IMR-90 (cell line): ENCODE measurements at regions not wholly inside any gene's neighbourhood (a gene's known extent, or its start where the extent isn't known, plus 50 kb on each side); places are given as distances from the start of the nearest gene placed in this dataset.

Experiments
- ATAC-seq: fragments of 200-7000 bp; cut with Tn5 transposase; 2 replicates; pipeline ENCODE4 v1.9.1; 2020; ENCODE audit warnings: low read depth, mild to moderate bottlenecking, moderate library complexity
- BruUV-seq: library from RNA; stranded (reverse); fragments of 400-500 nt; replicated peaks from 2 replicates; lab custom pipeline; 2021; lab: Mats Ljungman, UMichigan
- CTCF ChIA-PET: fragments of 300-600 bp; formaldehyde crosslinking; extraction: SDS; loops from one replicate; lab custom pipeline; 2021; ENCODE audit warnings: antibody characterized with exemption; lab: Yijun Ruan, JAX
- POLR2A ChIA-PET: fragments of 300-600 bp; sonication (Branson Sonifier 250); formaldehyde crosslinking; loops from one replicate; lab custom pipeline; 2022; ENCODE audit warnings: antibody characterized with exemption; ENCODE audit not compliant: unreplicated experiment; lab: Charles Lee
- DNase-seq: peaks from one replicate; pipeline ENCODE4 v3.0.0; 2013
- H2AFZ ChIP-seq: replicated peaks from 2 replicates; pipeline ENCODE3; 2013; ENCODE audit warnings: low read length, mild to moderate bottlenecking; ENCODE audit not compliant: poor library complexity
- H2AK5ac ChIP-seq: 2 replicates; pipeline ENCODE4 v1.6.1; 2013; ENCODE audit warnings: low read depth, low read length, inconsistent platforms
- H2AK9ac ChIP-seq: replicated peaks from 2 replicates; pipeline ENCODE3; 2013; ENCODE audit warnings: mild to moderate bottlenecking, low read depth, low read length, moderate library complexity; ENCODE audit not compliant: poor library complexity
- H2BK120ac ChIP-seq: 2 replicates; pipeline ENCODE4 v1.6.1; 2013; ENCODE audit warnings: low read depth, low read length, inconsistent platforms
- H2BK15ac ChIP-seq: 3 replicates; pipeline ENCODE4 v1.6.1; 2013; ENCODE audit warnings: low read depth, low read length, inconsistent platforms
- H2BK20ac ChIP-seq: 2 replicates; pipeline ENCODE4 v1.6.1; 2013; ENCODE audit warnings: low read depth, mild to moderate bottlenecking, inconsistent platforms, low read length, moderate library complexity
- H2BK5ac ChIP-seq: 2 replicates; pipeline ENCODE4 v1.6.1; 2013; ENCODE audit warnings: mild to moderate bottlenecking, low read depth, low read length, inconsistent platforms; ENCODE audit not compliant: poor library complexity, severe bottlenecking
- H3K14ac ChIP-seq: replicated peaks from 2 replicates; pipeline ENCODE4 v1.6.1; 2013; ENCODE audit warnings: low read depth, low read length, inconsistent platforms
- H3K18ac ChIP-seq: 2 replicates; pipeline ENCODE4 v1.6.1; 2013; ENCODE audit warnings: low read depth, low read length, control low read depth
- H3K23ac ChIP-seq: 2 replicates; pipeline ENCODE4 v1.6.1; 2013; ENCODE audit warnings: low read depth, low read length, inconsistent platforms
- H3K27ac ChIP-seq: 2 replicates; pipeline ENCODE4 v1.5.1; 2013; ENCODE audit warnings: mild to moderate bottlenecking, control low read depth, low read length; ENCODE audit not compliant: insufficient read depth
- H3K27me3 ChIP-seq: 2 replicates; pipeline ENCODE4 v1.6.1; 2013; ENCODE audit warnings: low read length; ENCODE audit not compliant: control insufficient read depth, insufficient read depth
- H3K36me3 ChIP-seq: 2 replicates; pipeline ENCODE4 v1.6.1; 2013; ENCODE audit warnings: low read length, mixed read lengths; ENCODE audit not compliant: control insufficient read depth, insufficient read depth
- H3K4ac ChIP-seq: 2 replicates; pipeline ENCODE4 v1.6.1; 2013; ENCODE audit warnings: low read depth, low read length, inconsistent platforms
- H3K4me1 ChIP-seq: 2 replicates; pipeline ENCODE4 v1.6.1; 2013; ENCODE audit warnings: low read length, mixed read lengths; ENCODE audit not compliant: control insufficient read depth, insufficient read depth
- H3K4me2 ChIP-seq: 2 replicates; pipeline ENCODE4 v1.6.1; 2013; ENCODE audit warnings: low read depth, mild to moderate bottlenecking, control low read depth, low read length, moderate library complexity
- H3K4me3 ChIP-seq: 2 replicates; pipeline ENCODE4 v1.5.1; 2013; ENCODE audit warnings: low read depth, mild to moderate bottlenecking, control low read depth, low read length, moderate library complexity; ENCODE audit not compliant: insufficient read depth
- H3K56ac ChIP-seq: 2 replicates; pipeline ENCODE4 v1.6.1; 2013; ENCODE audit warnings: low read length, inconsistent platforms; ENCODE audit not compliant: insufficient read depth; ENCODE audit errors: extremely low read depth
- H3K79me1 ChIP-seq, 2 experiments: 2 replicates each; pipeline ENCODE4 v1.6.1; 2013; ENCODE audit warnings: low read length in 2 of 2, inconsistent platforms in 1 of 2, low read depth in 1 of 2
- H3K9ac ChIP-seq: 2 replicates; pipeline ENCODE4 v1.6.1; 2013; ENCODE audit warnings: low read depth, low read length, control low read depth
- H3K9me1 ChIP-seq: 2 replicates; pipeline ENCODE4 v1.6.1; 2013; ENCODE audit warnings: low read length, inconsistent platforms; ENCODE audit not compliant: insufficient read depth
- H3K9me3 ChIP-seq: 2 replicates; pipeline ENCODE4 v1.6.1; 2013; ENCODE audit warnings: low read length; ENCODE audit not compliant: control insufficient read depth, insufficient read depth
- H4K20me1 ChIP-seq: 2 replicates; pipeline ENCODE4 v1.6.1; 2013; ENCODE audit warnings: low read length, inconsistent platforms; ENCODE audit not compliant: insufficient read depth
- H4K5ac ChIP-seq: 2 replicates; pipeline ENCODE4 v1.6.1; 2013; ENCODE audit warnings: mild to moderate bottlenecking, low read depth, low read length, control low read depth
- H4K8ac ChIP-seq, 2 experiments: 2 replicates each; pipeline ENCODE4 v1.6.1; 2013; ENCODE audit warnings: low read depth in 2 of 2, low read length in 2 of 2, control low read depth in 1 of 2, inconsistent platforms in 1 of 2
- H4K91ac ChIP-seq: 2 replicates; pipeline ENCODE4 v1.6.1; 2013; ENCODE audit warnings: low read depth, low read length, inconsistent platforms; ENCODE audit not compliant: insufficient read depth
- BHLHE40 ChIP-seq: fragments of 150-350 bp; IDR thresholded peaks from 2 replicates; pipeline ENCODE4 v1.6.1; 2016; ENCODE audit warnings: mild to moderate bottlenecking, low read depth, low read length
- CEBPB ChIP-seq: IDR thresholded peaks from 2 replicates; pipeline ENCODE4 v1.6.1; 2012; ENCODE audit warnings: low read depth, low read length, improper control_type of control experiment
- CHD1 ChIP-seq: IDR thresholded peaks from 2 replicates; pipeline ENCODE4 v1.6.1; 2012; ENCODE audit warnings: low read depth, low read length, improper control_type of control experiment
- CTCF ChIP-seq: conservative IDR thresholded peaks from 2 replicates; pipeline ENCODE4 v1.5.1; 2012; ENCODE audit warnings: mild to moderate bottlenecking, low read depth, low read length, improper control_type of control experiment
- ELK1 ChIP-seq: fragments of 150-350 bp; IDR thresholded peaks from 2 replicates; pipeline ENCODE4 v1.6.1; 2016; ENCODE audit warnings: low read depth, mild to moderate bottlenecking, low read length, moderate library complexity, borderline replicate concordance
- FOS ChIP-seq: fragments of 150-350 bp; IDR thresholded peaks from 2 replicates; pipeline ENCODE4 v1.6.1; 2016; ENCODE audit warnings: low read depth, low read length
- MAFK ChIP-seq: IDR thresholded peaks from 2 replicates; pipeline ENCODE4 v1.6.1; 2012; ENCODE audit warnings: low read depth, low read length, improper control_type of control experiment
- MAZ ChIP-seq: IDR thresholded peaks from 2 replicates; pipeline ENCODE4 v1.6.1; 2012; ENCODE audit warnings: low read depth, mild to moderate bottlenecking, low read length, improper control_type of control experiment, moderate library complexity, borderline replicate concordance
- MXI1 ChIP-seq: IDR thresholded peaks from 2 replicates; pipeline ENCODE4 v1.6.1; 2012; ENCODE audit warnings: low read depth, mild to moderate bottlenecking, low read length, moderate library complexity, borderline replicate concordance
- NFE2L2 ChIP-seq: fragments of 150-350 bp; IDR thresholded peaks from 2 replicates; pipeline ENCODE4 v1.6.1; 2016; ENCODE audit warnings: low read depth, mild to moderate bottlenecking, low read length
- POLR2A ChIP-seq: IDR thresholded peaks from 2 replicates; pipeline ENCODE4 v1.6.1; 2012; ENCODE audit warnings: mild to moderate bottlenecking, low read depth, low read length
- RAD21 ChIP-seq: IDR thresholded peaks from 2 replicates; pipeline ENCODE4 v1.6.1; 2012; ENCODE audit warnings: low read length, improper control_type of control experiment
- RCOR1 ChIP-seq: IDR thresholded peaks from 2 replicates; pipeline ENCODE4 v1.6.1; 2012; ENCODE audit warnings: mild to moderate bottlenecking, low read length, improper control_type of control experiment; ENCODE audit not compliant: insufficient replicate concordance
- RFX5 ChIP-seq: IDR thresholded peaks from 2 replicates; pipeline ENCODE4 v1.8.0; 2012; ENCODE audit warnings: low read depth, mild to moderate bottlenecking, low read length, moderate library complexity
- USF2 ChIP-seq: fragments of 150-350 bp; IDR thresholded peaks from 2 replicates; pipeline ENCODE4 v1.6.1; 2017; ENCODE audit warnings: mild to moderate bottlenecking, antibody characterized with exemption, low read length, low read depth
- WGBS, 2 experiments: methylation state at CpG; one replicate each; pipeline versions ENCODE4 v1.1.5 to v1.1.7; 2013; ENCODE audit warnings: missing lambda C conversion rate in 2 of 2; ENCODE audit not compliant: insufficient read length in 1 of 2; ENCODE audit errors: extremely low coverage in 2 of 2; 5-methylcytosine and 5-hydroxymethylcytosine counted together
- dilution Hi-C: fragments of 300-500 bp; cut with HindIII; formaldehyde crosslinking; loops from one replicate; pipeline ENCODE4 v1.14.3; 2018; ENCODE audit warnings: low sequenced_read_pairs; ENCODE audit not compliant: unreplicated experiment
- in situ Hi-C: fragments of 300-500 bp; cut with MboI; formaldehyde crosslinking; loops from 3 replicates; pipeline ENCODE4 v1.14.3; 2019; ENCODE audit warnings: low sequenced_read_pairs, inconsistent platforms, mixed read lengths
- intact Hi-C: fragments of 100-400 bp; cut with micrococcal nuclease; formaldehyde crosslinking; loops from 2 replicates; pipeline ENCODE4 v1.10.0; 2022

- H3K9ac ChIP-seq: no peak overlapping the region; the same call in 1 of the 2 replicates
- peak overlapping the region; percentile 99 for H2AK5ac ChIP-seq
- peak overlapping the region; percentile 73 for H3K4ac ChIP-seq
- H3K9me1 ChIP-seq: peaks cover 22% of the 10 kb centered on the region
- H3K79me1 ChIP-seq: peaks cover 0 to 4% of the 10 kb centered on the region in 2 experiments; a peak in 1 of 4 replicates
- POLR2A ChIA-PET: interaction anchor here (0.9 to 1.2 kb wide), 2 partner anchors 8 to 172 kb away, joined by 3 to 4 read pairs; no protein-coding TSS in a partner anchor
- no peak overlapping the region for H3K4me2 ChIP-seq
- dilution Hi-C loops: no loop called here
- H2AFZ ChIP-seq: peak overlapping the region; percentile 16
- H3K36me3 ChIP-seq: no peaks in the 10 kb centered on the region
- peaks cover 24% of the 10 kb centered on the region for H3K4me1 ChIP-seq
- H2BK15ac ChIP-seq: peak overlapping the region; percentile 89; the same call in 2 of the 3 replicates
- no TSS peak for BruUV-seq
- H3K14ac ChIP-seq: peak overlapping the region; percentile 59
- intact Hi-C loops: no loop called here
- in situ Hi-C loops: no loop called here
- H2AK9ac ChIP-seq: peak overlapping the region; percentile 81
- H4K8ac ChIP-seq: peak overlapping the region; percentile 78
- peak overlapping the region; percentile 38; the same call in 1 of the 2 replicates for H3K56ac ChIP-seq
- H4K20me1 ChIP-seq: no peaks in the 10 kb centered on the region
- peak overlapping the region; percentile 85 for H2BK5ac ChIP-seq
- CTCF ChIA-PET: interaction anchor here (0.9 kb wide), 1 partner anchor 18 kb away, joined by 3 read pairs; no protein-coding TSS in a partner anchor
- H4K5ac ChIP-seq: peak overlapping the region; percentile 97
- H2BK20ac ChIP-seq: peak overlapping the region; percentile 78
- no peak overlapping the region for H3K4me3 ChIP-seq
- ATAC-seq (no peak; the same call in 1 of the 2 replicates), DNase-seq (no peak)
- 90% methylated on average over 2 of the region's 8 CpGs; no CpG with 5 or more reads in 1 of the 2 experiments for WGBS, 2 experiments
- H2BK120ac ChIP-seq: peak overlapping the region; percentile 97
- H3K18ac ChIP-seq: peak overlapping the region; percentile 97
- H3K27ac ChIP-seq: peak overlapping the region; percentile 90
- H3K9me3 ChIP-seq: no peaks in the 10 kb centered on the region
- peak overlapping the region; percentile 95 for H4K91ac ChIP-seq
- no peaks in the 10 kb centered on the region for H3K27me3 ChIP-seq
- peak overlapping the region; percentile 39 for H3K23ac ChIP-seq
- TF ChIP-seq BHLHE40 (no peak), CTCF (no peak), FOS (no peak), CEBPB (no peak), RAD21 (no peak), RCOR1 (no peak), MXI1 (no peak), RFX5 (no peak), USF2 (no peak), POLR2A (no peak), MAZ (no peak), ELK1 (no peak), CHD1 (no peak), NFE2L2 (no peak), MAFK (no peak)
Observed at GRCh38 chr14:61153914-61154545, 127.1 kb downstream of the TMEM30B start.
